ENCODE measurements at regions not wholly inside any gene's neighbourhood (a gene's known extent, or its start where the extent isn't known, plus 50 kb on each side); places are given as distances from the start of the nearest gene placed in this dataset.
"Not testable (repeated sequence)": the region's sequence is repeated elsewhere in the genome, so short reads cannot be mapped to it uniquely, and the experiment has no call there.

DNA sequence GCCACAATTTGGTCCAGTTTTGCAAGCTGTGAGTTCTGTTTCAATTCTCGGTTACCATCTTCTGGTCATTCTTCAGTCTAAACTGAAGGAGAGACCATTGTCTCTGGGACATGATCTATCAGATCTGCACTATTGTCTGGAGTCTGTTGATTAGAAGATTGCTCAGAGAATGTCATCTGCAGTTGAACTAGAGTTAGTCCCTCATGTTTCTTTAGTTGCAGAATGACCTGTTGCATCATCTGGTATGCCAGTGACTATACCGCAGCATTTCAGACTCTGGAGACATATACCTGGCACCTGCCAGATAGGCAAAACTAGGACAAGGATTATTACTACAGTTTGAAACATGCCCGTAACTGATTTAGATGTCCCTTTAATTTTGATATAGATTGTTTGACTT, 194.8 kb downstream of the LRRC70 start:
- H3K4me1 Mint-ChIP-seq, result peaks cover 0 to 1% (median under 1%) of the 10 kb centered on the region in 4 donors
- peaks cover 0 to 4% (median 0%) of the 10 kb centered on the region in 5 donors for H3K27me3 Mint-ChIP-seq
- no peaks in the 10 kb centered on the region for H3K36me3 Mint-ChIP-seq
- POLR2A ChIA-PET, result no interaction called here
- DNase-seq, result no peak
- no peak overlapping the region for H3K4me3 Mint-ChIP-seq
- no peak overlapping the region for H3K27ac Mint-ChIP-seq
- no peak for ATAC-seq
- no peaks in the 10 kb centered on the region for H3K9me3 Mint-ChIP-seq

- no peaks in the 10 kb centered on the region for H3K4me1 Mint-ChIP-seq
- H3K9me3 Mint-ChIP-seq, result no peaks in the 10 kb centered on the region
- POLR2A ChIA-PET, result no interaction called here
- no peak overlapping the region for H3K27ac Mint-ChIP-seq
- DNase-seq, result no peak
- no peak for ATAC-seq
- peaks cover 0 to 4% (median 0%) of the 10 kb centered on the region in 5 donors for H3K27me3 Mint-ChIP-seq
- no peak overlapping the region for H3K4me3 Mint-ChIP-seq
- H3K36me3 Mint-ChIP-seq, result no peaks in the 10 kb centered on the region
These were observed 192.7 kb downstream of the LRRC70 start for GRCh38 chr5:62771341-62771740.

- H3K4me3 Mint-ChIP-seq, result no peak overlapping the region
- no peaks in the 10 kb centered on the region for H3K9me3 Mint-ChIP-seq
- POLR2A ChIA-PET, result no interaction called here
- DNase-seq (no peak), ATAC-seq (no peak)
- peaks cover 0 to 4% (median 1%) of the 10 kb centered on the region in 5 donors for H3K27me3 Mint-ChIP-seq
- H3K36me3 Mint-ChIP-seq, result no peaks in the 10 kb centered on the region
- H3K27ac Mint-ChIP-seq, result no peak overlapping the region
- peaks cover 0 to under 1% (median 0%) of the 10 kb centered on the region in 4 donors for H3K4me1 Mint-ChIP-seq
These were observed 189.0 kb downstream of the LRRC70 start for GRCh38 chr5:62767650-62768049.

- H3K4me1 Mint-ChIP-seq, result peaks cover 0 to 2% (median 0%) of the 10 kb centered on the region in 4 donors
- H3K9me3 Mint-ChIP-seq, result no peaks in the 10 kb centered on the region
- ATAC-seq (no peak), DNase-seq (no peak)
- peaks cover 0 to 4% (median 1%) of the 10 kb centered on the region in 5 donors for H3K27me3 Mint-ChIP-seq
- H3K36me3 Mint-ChIP-seq, result no peaks in the 10 kb centered on the region
- H3K27ac Mint-ChIP-seq, result no peak overlapping the region
- POLR2A ChIA-PET, result no interaction called here
- no peak overlapping the region for H3K4me3 Mint-ChIP-seq
These were observed 188.5 kb downstream of the LRRC70 start for GRCh38 chr5:62767077-62767476.

GRCh38 chr5:62762503-62762902, 183.9 kb downstream of the LRRC70 start:
- H3K4me3 Mint-ChIP-seq, result no peak overlapping the region
- POLR2A ChIA-PET, result no interaction called here
- DNase-seq (no peak), ATAC-seq (no peak)
- H3K4me1 Mint-ChIP-seq, result peaks cover 0 to 2% (median 0%) of the 10 kb centered on the region in 4 donors
- H3K27me3 Mint-ChIP-seq, result peaks cover 0 to 1% (median 0%) of the 10 kb centered on the region in 5 donors
- no peaks in the 10 kb centered on the region for H3K36me3 Mint-ChIP-seq
- peaks cover 0 to 2% (median 0%) of the 10 kb centered on the region in 9 donors for H3K9me3 Mint-ChIP-seq
- no peak overlapping the region for H3K27ac Mint-ChIP-seq

- ATAC-seq, DNase-seq, H3K36me3 Mint-ChIP-seq, POLR2A ChIA-PET, H3K27ac Mint-ChIP-seq, H3K4me3 Mint-ChIP-seq, H3K27me3 Mint-ChIP-seq, H3K4me1 Mint-ChIP-seq: not testable (repeated sequence)
- H3K9me3 Mint-ChIP-seq, result peaks cover 0 to 28% (median 5%) of the 10 kb centered on the region in 9 donors
These were observed 179.1 kb downstream of the LRRC70 start for GRCh38 chr5:62757686-62758085.

DNA sequence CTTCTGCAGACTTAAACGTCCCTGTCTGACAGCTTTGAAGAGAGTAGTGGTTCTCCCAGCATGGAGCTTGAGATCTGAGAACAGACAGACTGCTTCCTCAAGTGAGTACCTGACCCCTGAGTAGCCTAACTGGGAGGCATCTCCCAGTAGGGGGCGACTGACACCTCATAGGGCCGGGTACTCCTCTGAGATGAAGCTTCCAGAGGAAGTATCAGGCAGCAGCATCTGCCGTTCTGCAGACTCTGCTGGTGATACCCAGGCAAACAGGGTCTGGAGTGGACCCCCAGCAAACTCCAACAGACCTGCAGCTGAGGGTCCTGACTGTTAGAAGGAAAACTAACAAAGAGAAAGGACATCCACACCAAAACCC, 174.4 kb downstream of the LRRC70 start:
- H3K4me3 Mint-ChIP-seq, ATAC-seq, H3K4me1 Mint-ChIP-seq, POLR2A ChIA-PET, H3K27ac Mint-ChIP-seq, DNase-seq, H3K36me3 Mint-ChIP-seq, H3K27me3 Mint-ChIP-seq: not testable (repeated sequence)
- H3K9me3 Mint-ChIP-seq, result peaks cover 0 to 33% (median 11%) of the 10 kb centered on the region in 9 donors

DNA sequence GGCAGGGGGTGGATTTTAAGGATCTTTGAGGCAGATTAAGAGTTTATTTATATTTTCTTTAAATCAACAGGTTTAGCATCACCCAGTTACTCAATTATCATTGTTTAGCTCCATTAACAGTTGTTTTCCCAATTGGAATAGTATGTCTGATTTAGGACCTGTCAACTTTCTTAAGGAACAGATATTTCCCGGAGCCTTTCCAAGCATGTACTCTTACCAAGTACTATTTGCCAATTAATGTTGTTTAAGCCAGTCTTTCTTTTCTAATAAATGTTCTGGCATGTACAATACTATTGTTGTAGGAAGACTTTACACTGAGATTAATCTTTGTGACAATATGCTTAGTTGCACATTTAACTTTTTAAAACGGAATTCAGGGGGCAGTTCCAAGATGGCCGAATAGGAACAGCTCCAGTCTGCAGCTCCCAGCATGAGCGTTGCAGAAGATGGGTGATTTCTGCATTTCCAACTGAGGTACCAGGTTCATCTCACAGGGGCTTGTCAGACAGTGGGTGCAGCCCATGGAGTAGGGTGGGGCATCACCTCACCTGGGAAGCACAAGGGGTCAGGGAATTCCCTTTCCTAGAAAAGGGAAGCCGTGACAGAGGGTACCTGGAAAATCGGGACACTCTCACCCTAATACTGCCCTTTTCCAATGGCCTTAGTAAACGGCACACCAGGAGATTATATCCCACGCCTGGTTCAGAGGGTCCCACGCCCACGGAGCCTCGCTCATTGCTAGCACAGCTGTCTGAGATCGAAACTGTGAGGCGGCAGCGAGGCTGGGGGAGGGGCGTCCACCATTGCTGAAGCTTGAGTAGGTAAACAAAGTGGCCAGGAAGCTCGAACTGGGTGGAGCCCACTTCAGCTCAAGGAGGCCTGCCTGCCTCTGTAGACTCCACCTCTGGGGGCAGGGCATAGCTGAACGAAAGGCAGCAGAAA, 173.7 kb downstream of the LRRC70 start:
- DNase-seq, H3K36me3 Mint-ChIP-seq, H3K4me3 Mint-ChIP-seq, POLR2A ChIA-PET, H3K4me1 Mint-ChIP-seq, H3K27ac Mint-ChIP-seq, ATAC-seq, H3K27me3 Mint-ChIP-seq: not testable (repeated sequence)
- peaks cover 0 to 33% (median 9%) of the 10 kb centered on the region in 9 donors for H3K9me3 Mint-ChIP-seq

DNA sequence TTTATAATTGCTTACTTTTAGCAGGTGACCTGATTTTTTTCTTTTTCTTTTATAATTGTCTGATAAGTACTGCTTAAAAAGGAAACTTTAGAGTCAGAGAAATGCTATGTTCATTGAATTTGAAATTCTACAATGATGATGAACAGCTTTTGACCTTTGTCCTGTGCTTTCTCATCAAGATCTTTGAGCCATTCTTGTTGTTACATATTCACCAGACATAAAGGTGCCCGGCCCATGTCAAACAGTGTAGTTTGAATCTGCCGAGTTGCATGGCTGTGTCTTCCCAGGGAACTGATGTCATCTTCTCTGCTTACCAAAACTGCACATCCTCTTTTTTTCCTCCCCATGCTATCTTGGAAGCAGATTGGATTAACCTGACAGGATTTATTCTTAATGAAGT, 163.6 kb downstream of the LRRC70 start:
- DNase-seq (no peak), ATAC-seq (no peak)
- no peaks in the 10 kb centered on the region for H3K36me3 Mint-ChIP-seq
- no peaks in the 10 kb centered on the region for H3K4me1 Mint-ChIP-seq
- no peak overlapping the region for H3K27ac Mint-ChIP-seq
- H3K9me3 Mint-ChIP-seq, result no peaks in the 10 kb centered on the region
- POLR2A ChIA-PET, result no interaction called here
- H3K4me3 Mint-ChIP-seq, result no peak overlapping the region
- H3K27me3 Mint-ChIP-seq, result peaks cover 9 to 23% (median 19%) of the 10 kb centered on the region in 5 donors

GRCh38 chr5:62741761-62742160, 163.1 kb downstream of the LRRC70 start:
- ATAC-seq (no peak), DNase-seq (no peak)
- Mint-ChIP-seq H3K4me1 (no peaks in the 10 kb centered on the region), H3K27me3 (peaks cover 9 to 23% (median 17%) of the 10 kb centered on the region in 5 donors), H3K9me3 (no peaks in the 10 kb centered on the region), H3K27ac (no peak overlapping the region), H3K36me3 (no peaks in the 10 kb centered on the region), H3K4me3 (no peak overlapping the region)
- POLR2A ChIA-PET, result no interaction called here

- Mint-ChIP-seq H3K4me3 (no peak overlapping the region), H3K27ac (no peak overlapping the region), H3K9me3 (peaks cover 2 to 13% (median 9%) of the 10 kb centered on the region in 9 donors), H3K4me1 (no peaks in the 10 kb centered on the region), H3K27me3 (peaks cover 2 to 24% (median 10%) of the 10 kb centered on the region in 5 donors), H3K36me3 (peaks cover 0 to 13% (median 0%) of the 10 kb centered on the region in 3 donors)
- ATAC-seq, result no peak
- no peak for DNase-seq
- POLR2A ChIA-PET, result no interaction called here
These were observed 159.1 kb downstream of the LRRC70 start for GRCh38 chr5:62737766-62738165.

GRCh38 chr5:62732677-62733121, 154.1 kb downstream of the LRRC70 start:
- no peak for ATAC-seq
- no peak overlapping the region for H3K27ac Mint-ChIP-seq
- no peaks in the 10 kb centered on the region for H3K4me1 Mint-ChIP-seq
- H3K27me3 Mint-ChIP-seq, result peaks cover 0 to 12% (median 0%) of the 10 kb centered on the region in 5 donors
- H3K4me3 Mint-ChIP-seq, result no peak overlapping the region
- POLR2A ChIA-PET, result no interaction called here
- no peak for DNase-seq
- H3K36me3 Mint-ChIP-seq, result peaks cover 0 to 13% (median 0%) of the 10 kb centered on the region in 3 donors
- peaks cover 2 to 13% (median 9%) of the 10 kb centered on the region in 9 donors for H3K9me3 Mint-ChIP-seq

- peaks cover 0 to 8% (median 0%) of the 10 kb centered on the region in 5 donors for H3K27me3 Mint-ChIP-seq
- DNase-seq (no peak), ATAC-seq (no peak)
- H3K9me3 Mint-ChIP-seq, result peaks cover 2 to 13% (median 7%) of the 10 kb centered on the region in 9 donors
- peaks cover 0 to 13% (median 0%) of the 10 kb centered on the region in 3 donors for H3K36me3 Mint-ChIP-seq
- H3K4me1 Mint-ChIP-seq, result no peaks in the 10 kb centered on the region
- POLR2A ChIA-PET, result no interaction called here
- H3K4me3 Mint-ChIP-seq, result no peak overlapping the region
- no peak overlapping the region for H3K27ac Mint-ChIP-seq
These were observed 152.4 kb downstream of the LRRC70 start for GRCh38 chr5:62731022-62731421.

Data from naive thymus-derived CD8-positive, alpha-beta T cell (primary cell).